Activated CD8-positive, alpha-beta memory T cell treated with anti-CD3 and anti-CD28 coated beads, Interleukin-2, amount 10 ng/mL, durations not matched to agents 7 days and 5 days (primary cell): ENCODE measurements at regions not wholly inside any gene's neighbourhood (a gene's known extent, or its start where the extent isn't known, plus 50 kb on each side); places are given as distances from the start of the nearest gene placed in this dataset.
"Not testable (repeated sequence)": the region's sequence is repeated elsewhere in the genome, so short reads cannot be mapped to it uniquely, and the experiment has no call there.

Source experiments
- ATAC-seq: fragments of 150-1000 bp; cut with Tn5 transposase; one replicate; pipeline ENCODE4 v1.10.0; 2021; ENCODE audit warnings: moderate library complexity
- CTCF ChIA-PET: fragments of 350-600 bp; sonication (Branson Sonifier 250); formaldehyde crosslinking; loops from one replicate; lab custom pipeline; 2021; ENCODE audit warnings: antibody characterized with exemption; lab: Charles Lee
- DNase-seq: peaks from one replicate; pipeline ENCODE4 v3.0.0-alpha.2; 2020
- H3K27ac Mint-ChIP-seq: one replicate; pipeline ENCODE4 v1.8.0; 2021; ENCODE audit warnings: mild to moderate bottlenecking, mixed read lengths
- H3K27me3 Mint-ChIP-seq: one replicate; pipeline ENCODE4 v1.8.0; 2021; ENCODE audit warnings: mixed read lengths
- H3K36me3 Mint-ChIP-seq: one replicate; pipeline ENCODE4 v1.8.0; 2021; ENCODE audit warnings: mild to moderate bottlenecking, mixed read lengths
- H3K4me1 Mint-ChIP-seq: one replicate; pipeline ENCODE4 v1.8.0; 2021; ENCODE audit warnings: mixed read lengths
- H3K4me3 Mint-ChIP-seq: one replicate; pipeline ENCODE4 v1.8.0; 2021; ENCODE audit warnings: mild to moderate bottlenecking, moderate library complexity, mixed read lengths
- H3K9me3 Mint-ChIP-seq: one replicate; pipeline ENCODE4 v1.8.0; 2022; ENCODE audit warnings: low read depth, mixed read lengths

- no peaks in the 10 kb centered on the region for H3K9me3 Mint-ChIP-seq
- DNase-seq (no peak), ATAC-seq (no peak)
- CTCF ChIA-PET: no interaction called here
- H3K27me3 Mint-ChIP-seq: peaks cover 18% of the 10 kb centered on the region
- no peaks in the 10 kb centered on the region for H3K36me3 Mint-ChIP-seq
- H3K27ac Mint-ChIP-seq: no peak overlapping the region
- no peaks in the 10 kb centered on the region for H3K4me1 Mint-ChIP-seq
- H3K4me3 Mint-ChIP-seq: no peak overlapping the region
Measured at GRCh38 chr3:139252719-139253118, 91.1 kb upstream of the MRPS22 start.

- Mint-ChIP-seq H3K9me3 (no peaks in the 10 kb centered on the region), H3K4me3 (no peak overlapping the region), H3K4me1 (no peaks in the 10 kb centered on the region), H3K36me3 (no peaks in the 10 kb centered on the region), H3K27ac (no peak overlapping the region), H3K27me3 (peaks cover 3% of the 10 kb centered on the region)
- ATAC-seq: no peak
- CTCF ChIA-PET: no interaction called here
- DNase-seq: no peak
Measured at GRCh38 chr3:139258276-139258675, 85.5 kb upstream of the MRPS22 start.

- no peak for ATAC-seq
- Mint-ChIP-seq H3K4me1 (no peaks in the 10 kb centered on the region), H3K4me3 (no peak overlapping the region), H3K36me3 (no peaks in the 10 kb centered on the region), H3K9me3 (no peaks in the 10 kb centered on the region), H3K27ac (no peak overlapping the region), H3K27me3 (peaks cover 3% of the 10 kb centered on the region)
- CTCF ChIA-PET: interaction anchor here (0.6 kb wide), 1 partner anchor 286 kb away, joined by 3 read pairs; no protein-coding TSS in a partner anchor
- no peak for DNase-seq
Measured at GRCh38 chr3:139259398-139259797, 84.4 kb upstream of the MRPS22 start.

GRCh38 chr3:139260041-139260486 is 83.8 kb upstream of the MRPS22 start:
- no peaks in the 10 kb centered on the region for H3K9me3 Mint-ChIP-seq
- H3K4me1 Mint-ChIP-seq: no peaks in the 10 kb centered on the region
- DNase-seq (peak; percentile 16), ATAC-seq (no peak)
- no peak overlapping the region for H3K27ac Mint-ChIP-seq
- CTCF ChIA-PET: no interaction called here
- no peak overlapping the region for H3K4me3 Mint-ChIP-seq
- H3K36me3 Mint-ChIP-seq: no peaks in the 10 kb centered on the region
- peaks cover 3% of the 10 kb centered on the region for H3K27me3 Mint-ChIP-seq

- no peaks in the 10 kb centered on the region for H3K36me3 Mint-ChIP-seq
- H3K4me1 Mint-ChIP-seq: no peaks in the 10 kb centered on the region
- DNase-seq (peak; percentile 31), ATAC-seq (no peak)
- H3K9me3 Mint-ChIP-seq: no peaks in the 10 kb centered on the region
- H3K27ac Mint-ChIP-seq: no peak overlapping the region
- CTCF ChIA-PET: no interaction called here
- peaks cover 3% of the 10 kb centered on the region for H3K27me3 Mint-ChIP-seq
- H3K4me3 Mint-ChIP-seq: no peak overlapping the region
Measured at GRCh38 chr3:139260793-139261736, 82.8 kb upstream of the MRPS22 start.

- H3K4me1 Mint-ChIP-seq: no peaks in the 10 kb centered on the region
- H3K36me3 Mint-ChIP-seq: no peaks in the 10 kb centered on the region
- no peak overlapping the region for H3K27ac Mint-ChIP-seq
- no peaks in the 10 kb centered on the region for H3K9me3 Mint-ChIP-seq
- peaks cover 3% of the 10 kb centered on the region for H3K27me3 Mint-ChIP-seq
- ATAC-seq: no peak
- peak; percentile 30 for DNase-seq
- no peak overlapping the region for H3K4me3 Mint-ChIP-seq
- CTCF ChIA-PET: no interaction called here
Measured at GRCh38 chr3:139261754-139262586, 81.8 kb upstream of the MRPS22 start.

- peak; percentile 15 for DNase-seq
- Mint-ChIP-seq H3K27ac (no peak overlapping the region), H3K9me3 (no peaks in the 10 kb centered on the region), H3K27me3 (peaks cover 3% of the 10 kb centered on the region), H3K36me3 (no peaks in the 10 kb centered on the region), H3K4me3 (no peak overlapping the region), H3K4me1 (no peaks in the 10 kb centered on the region)
- CTCF ChIA-PET: no interaction called here
- no peak for ATAC-seq
Measured at GRCh38 chr3:139263798-139264197, 80.0 kb upstream of the MRPS22 start.

GRCh38 chr3:139264375-139264774 is 79.4 kb upstream of the MRPS22 start:
- peak; percentile 16 for DNase-seq
- CTCF ChIA-PET: no interaction called here
- Mint-ChIP-seq H3K27me3 (peaks cover 9% of the 10 kb centered on the region), H3K36me3 (no peaks in the 10 kb centered on the region), H3K4me3 (no peak overlapping the region), H3K27ac (no peak overlapping the region), H3K9me3 (no peaks in the 10 kb centered on the region), H3K4me1 (no peaks in the 10 kb centered on the region)
- no peak for ATAC-seq

- H3K9me3 Mint-ChIP-seq: no peaks in the 10 kb centered on the region
- H3K36me3 Mint-ChIP-seq: no peaks in the 10 kb centered on the region
- DNase-seq (peak; percentile 36), ATAC-seq (no peak)
- CTCF ChIA-PET: no interaction called here
- H3K27ac Mint-ChIP-seq: no peak overlapping the region
- H3K4me3 Mint-ChIP-seq: no peak overlapping the region
- H3K4me1 Mint-ChIP-seq: no peaks in the 10 kb centered on the region
- H3K27me3 Mint-ChIP-seq: peaks cover 10% of the 10 kb centered on the region
Measured at GRCh38 chr3:139265131-139266016, 78.4 kb upstream of the MRPS22 start.

GRCh38 chr3:139267300-139268246 is 76.2 kb upstream of the MRPS22 start:
- CTCF ChIA-PET: no interaction called here
- ATAC-seq (no peak), DNase-seq (no peak)
- no peak overlapping the region for H3K4me3 Mint-ChIP-seq
- no peaks in the 10 kb centered on the region for H3K36me3 Mint-ChIP-seq
- H3K27me3 Mint-ChIP-seq: peaks cover 10% of the 10 kb centered on the region
- H3K9me3 Mint-ChIP-seq: no peaks in the 10 kb centered on the region
- no peaks in the 10 kb centered on the region for H3K4me1 Mint-ChIP-seq
- H3K27ac Mint-ChIP-seq: no peak overlapping the region

- Mint-ChIP-seq H3K9me3 (no peaks in the 10 kb centered on the region), H3K4me1 (no peaks in the 10 kb centered on the region), H3K4me3 (no peak overlapping the region), H3K36me3 (no peaks in the 10 kb centered on the region), H3K27me3 (peaks cover 15% of the 10 kb centered on the region), H3K27ac (no peak overlapping the region)
- DNase-seq (no peak), ATAC-seq (no peak)
- CTCF ChIA-PET: no interaction called here
Measured at GRCh38 chr3:139269984-139270383, 73.8 kb upstream of the MRPS22 start.

GRCh38 chr3:139270652-139271051 is 73.2 kb upstream of the MRPS22 start:
- H3K9me3 Mint-ChIP-seq, DNase-seq, ATAC-seq, H3K36me3 Mint-ChIP-seq, H3K27ac Mint-ChIP-seq, CTCF ChIA-PET, H3K4me3 Mint-ChIP-seq, H3K4me1 Mint-ChIP-seq: not testable (repeated sequence)
- H3K27me3 Mint-ChIP-seq: peaks cover 16% of the 10 kb centered on the region
